ENCODE measurements at regions not wholly inside any gene's neighbourhood (a gene's known extent, or its start where the extent isn't known, plus 50 kb on each side); places are given as distances from the start of the nearest gene placed in this dataset.

DNA sequence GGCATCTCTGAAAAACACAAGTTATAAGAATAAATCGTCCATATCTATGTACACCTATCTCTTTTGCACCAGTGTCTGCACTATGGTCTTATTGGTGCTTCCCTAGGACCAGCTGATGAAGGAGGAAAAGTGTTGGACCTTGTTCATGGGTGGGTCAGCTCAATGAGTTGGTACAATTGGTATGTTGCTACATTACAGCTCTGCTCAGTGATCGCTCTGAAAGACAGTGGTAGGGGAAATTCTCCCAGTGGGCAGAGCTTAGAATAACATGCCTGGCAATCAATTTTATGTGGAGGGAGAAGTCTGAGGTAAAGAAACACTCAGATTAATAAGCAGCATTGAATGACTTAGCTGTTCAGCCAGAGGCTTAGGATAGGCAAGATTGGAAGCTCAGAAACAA is 138.7 kb upstream of the KL start:
- TF ChIP-seq, protein P1, sequence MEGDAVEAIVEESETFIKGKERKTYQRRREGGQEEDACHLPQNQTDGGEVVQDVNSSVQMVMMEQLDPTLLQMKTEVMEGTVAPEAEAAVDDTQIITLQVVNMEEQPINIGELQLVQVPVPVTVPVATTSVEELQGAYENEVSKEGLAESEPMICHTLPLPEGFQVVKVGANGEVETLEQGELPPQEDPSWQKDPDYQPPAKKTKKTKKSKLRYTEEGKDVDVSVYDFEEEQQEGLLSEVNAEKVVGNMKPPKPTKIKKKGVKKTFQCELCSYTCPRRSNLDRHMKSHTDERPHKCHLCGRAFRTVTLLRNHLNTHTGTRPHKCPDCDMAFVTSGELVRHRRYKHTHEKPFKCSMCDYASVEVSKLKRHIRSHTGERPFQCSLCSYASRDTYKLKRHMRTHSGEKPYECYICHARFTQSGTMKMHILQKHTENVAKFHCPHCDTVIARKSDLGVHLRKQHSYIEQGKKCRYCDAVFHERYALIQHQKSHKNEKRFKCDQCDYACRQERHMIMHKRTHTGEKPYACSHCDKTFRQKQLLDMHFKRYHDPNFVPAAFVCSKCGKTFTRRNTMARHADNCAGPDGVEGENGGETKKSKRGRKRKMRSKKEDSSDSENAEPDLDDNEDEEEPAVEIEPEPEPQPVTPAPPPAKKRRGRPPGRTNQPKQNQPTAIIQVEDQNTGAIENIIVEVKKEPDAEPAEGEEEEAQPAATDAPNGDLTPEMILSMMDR (conservative IDR thresholded peaks at IDR 0.05; ENCODE audit: low read length), result no peak
- no peak for TF ChIP-seq EZH2phosphoT487 (IDR thresholded peaks at IDR 0.05; ENCODE audit: borderline replicate concordance, low read depth, low read length)

Data from OCI-LY7 (cell line).